Stimulated activated CD4-positive, alpha-beta T cell treated with anti-CD3 and anti-CD28 coated beads, Interleukin-15, amount 100 ng/mL, for 48 hours (primary cell): ENCODE measurements at regions not wholly inside any gene's neighbourhood (a gene's known extent, or its start where the extent isn't known, plus 50 kb on each side); places are given as distances from the start of the nearest gene placed in this dataset.

Experiments used
- DNase-seq, 2 donors: peaks; one replicate each; pipeline ENCODE4 v3.0.0-alpha.2; 2020; ENCODE audit warnings: low read depth in 2 of 2

- DNase-seq = no peak
These were observed 359.2 kb upstream of the NCAM2 start for GRCh38 chr21:20639026-20639425.

GRCh38 chr21:20641241-20641640, 357.0 kb upstream of the NCAM2 start:
- no peak for DNase-seq

- DNase-seq = no peak
These were observed 355.5 kb upstream of the NCAM2 start for GRCh38 chr21:20642681-20643080.

GRCh38 chr21:20644552-20644951, 353.7 kb upstream of the NCAM2 start:
- DNase-seq = no peak

- no peak for DNase-seq
These were observed 352.9 kb upstream of the NCAM2 start for GRCh38 chr21:20645344-20645743.

GRCh38 chr21:20646431-20647165, 351.6 kb upstream of the NCAM2 start:
- DNase-seq = no peak

- DNase-seq = no peak
These were observed 350.6 kb upstream of the NCAM2 start for GRCh38 chr21:20647607-20648006.

- DNase-seq = no peak
These were observed 349.0 kb upstream of the NCAM2 start for GRCh38 chr21:20649231-20649630.

- no peak for DNase-seq
These were observed 345.4 kb upstream of the NCAM2 start for GRCh38 chr21:20652846-20653245.

GRCh38 chr21:20661246-20661645, 337.0 kb upstream of the NCAM2 start:
- no peak for DNase-seq

GRCh38 chr21:20661745-20662422, 336.3 kb upstream of the NCAM2 start:
- DNase-seq = no peak

- no peak for DNase-seq
These were observed 335.7 kb upstream of the NCAM2 start for GRCh38 chr21:20662514-20662913.

GRCh38 chr21:20667931-20668330, 330.3 kb upstream of the NCAM2 start:
- DNase-seq = no peak

GRCh38 chr21:20685475-20685874, 312.7 kb upstream of the NCAM2 start:
- no peak for DNase-seq

GRCh38 chr21:20698585-20698984, 299.6 kb upstream of the NCAM2 start:
- DNase-seq = no peak

- DNase-seq = no peak
These were observed 297.0 kb upstream of the NCAM2 start for GRCh38 chr21:20701235-20701634.

GRCh38 chr21:20703112-20703767, 295.0 kb upstream of the NCAM2 start:
- DNase-seq = no peak

GRCh38 chr21:20720623-20721022, 277.6 kb upstream of the NCAM2 start:
- DNase-seq = no peak

- no peak for DNase-seq
These were observed 277.1 kb upstream of the NCAM2 start for GRCh38 chr21:20721151-20721550.

GRCh38 chr21:20728691-20729090, 269.5 kb upstream of the NCAM2 start:
- no peak for DNase-seq

GRCh38 chr21:20729376-20729775, 268.8 kb upstream of the NCAM2 start:
- no peak for DNase-seq

- no peak for DNase-seq
These were observed 267.8 kb upstream of the NCAM2 start for GRCh38 chr21:20730441-20730840.

GRCh38 chr21:20735257-20735656, 263.0 kb upstream of the NCAM2 start:
- DNase-seq = no peak
